HEK293 (cell line): ENCODE measurements at regions not wholly inside any gene's neighbourhood (a gene's known extent, or its start where the extent isn't known, plus 50 kb on each side); places are given as distances from the start of the nearest gene placed in this dataset.

Source experiments
- CTCF ChIA-PET: fragments of 350-600 bp; formaldehyde crosslinking; extraction: SDS; loops from one replicate; lab custom pipeline; 2021; ENCODE audit warnings: antibody characterized with exemption; lab: Yijun Ruan, JAX
- POLR2A ChIA-PET: fragments of 300-600 bp; formaldehyde crosslinking; extraction: SDS; loops from one replicate; lab custom pipeline; 2020; ENCODE audit warnings: antibody characterized with exemption, inconsistent platforms; lab: Yijun Ruan, JAX
- H3K27ac ChIP-seq: fragments of 200-500 bp; sonication (Bioruptor generic); 2 replicates; pipeline ENCODE4 v1.5.1; 2014; ENCODE audit warnings: low read depth, low read length, control low read depth, inconsistent platforms; ENCODE audit errors: extremely low read depth
- H3K36me3 ChIP-seq, 2 experiments: fragments of 200-500 bp in 1 of 2; sonication (Bioruptor generic) in 1 of 2; 1 replicate in 1 of 2; 2 replicates in 1 of 2; pipeline ENCODE4 v1.5.1; 2014 to 2017; ENCODE audit warnings: inconsistent platforms in 2 of 2, low read length in 2 of 2; ENCODE audit not compliant: control insufficient read depth in 2 of 2, insufficient read depth in 1 of 2
- H3K4me1 ChIP-seq: fragments of 200-500 bp; sonication (Bioruptor generic); 2 replicates; pipeline ENCODE4 v1.5.1; 2014; ENCODE audit warnings: mild to moderate bottlenecking, low read length, inconsistent platforms; ENCODE audit not compliant: control insufficient read depth, insufficient read depth
- H3K4me3 ChIP-seq: 2 replicates; pipeline ENCODE4 v1.5.1; 2011; ENCODE audit warnings: low read depth, mild to moderate bottlenecking, control low read depth, low read length, moderate library complexity
- H3K9me3 ChIP-seq: fragments of 200-500 bp; sonication (Bioruptor generic); 2 replicates; pipeline ENCODE4 v1.5.1; 2014; ENCODE audit warnings: low read depth, low read length, inconsistent platforms; ENCODE audit not compliant: control insufficient read depth, insufficient read depth
- GLIS2 ChIP-seq: fragments of 450-650 bp; formaldehyde crosslinking; IDR thresholded peaks from 2 replicates; pipeline ENCODE4 v1.5.1; 2016; ENCODE audit warnings: missing biosample characterization, missing genetic modification characterization
- HOXD13 ChIP-seq: sonication (generic); formaldehyde crosslinking; IDR thresholded peaks from 2 replicates; pipeline ENCODE4 v1.8.0; 2022; ENCODE audit warnings: missing genetic modification reagents, borderline replicate concordance
- SETDB1 ChIP-seq: IDR thresholded peaks from one replicate; pipeline ENCODE4 v1.6.1; 2017; ENCODE audit warnings: mild to moderate bottlenecking, low read length, moderate library complexity, mixed read lengths; ENCODE audit not compliant: insufficient read length
- SP2 ChIP-seq: fragments of 450-650 bp; formaldehyde crosslinking; IDR thresholded peaks from 2 replicates; pipeline ENCODE4 v1.5.1; 2016; ENCODE audit warnings: missing biosample characterization, missing genetic modification characterization
- SP7 ChIP-seq: fragments of 450-650 bp; formaldehyde crosslinking; IDR thresholded peaks from 2 replicates; pipeline ENCODE4 v1.5.1; 2016; ENCODE audit warnings: missing biosample characterization, missing genetic modification characterization
- TRIM28 ChIP-seq: IDR thresholded peaks from 2 replicates; pipeline ENCODE4 v1.6.1; 2011; ENCODE audit warnings: low read length, control low read depth, borderline replicate concordance
- WT1 ChIP-seq: fragments of 450-650 bp; formaldehyde crosslinking; IDR thresholded peaks from 2 replicates; pipeline ENCODE4 v1.5.1; 2016; ENCODE audit warnings: missing biosample characterization, missing genetic modification characterization
- ZEB2 ChIP-seq: fragments of 450-650 bp; formaldehyde crosslinking; IDR thresholded peaks from 2 replicates; pipeline ENCODE4 v1.5.1; 2016; ENCODE audit warnings: missing biosample characterization, missing genetic modification characterization
- ZFP69B ChIP-seq: fragments of 450-650 bp; formaldehyde crosslinking; IDR thresholded peaks from 2 replicates; pipeline ENCODE4 v1.5.1; 2016; ENCODE audit warnings: missing biosample characterization, missing genetic modification characterization
- ZIC2 ChIP-seq: fragments of 450-650 bp; formaldehyde crosslinking; IDR thresholded peaks from 2 replicates; pipeline ENCODE4 v1.5.1; 2016; ENCODE audit warnings: missing biosample characterization, missing genetic modification characterization
- ZNF138 ChIP-seq: fragments of 450-650 bp; formaldehyde crosslinking; IDR thresholded peaks from 2 replicates; pipeline ENCODE4 v1.5.1; 2016; ENCODE audit warnings: missing biosample characterization, missing genetic modification characterization, borderline replicate concordance
- ZNF433 ChIP-seq: fragments of 450-650 bp; formaldehyde crosslinking; IDR thresholded peaks from 2 replicates; pipeline ENCODE4 v1.5.1; 2016; ENCODE audit warnings: missing biosample characterization, missing genetic modification characterization, low read depth
- ZNF518A ChIP-seq: fragments of 450-650 bp; formaldehyde crosslinking; conservative IDR thresholded peaks from 2 replicates; pipeline ENCODE4 v1.5.1; 2016; ENCODE audit warnings: low read depth, missing biosample characterization, missing genetic modification characterization
- ZNF560 ChIP-seq: fragments of 450-650 bp; formaldehyde crosslinking; IDR thresholded peaks from 2 replicates; pipeline ENCODE4 v1.5.1; 2017; ENCODE audit warnings: missing biosample characterization, missing genetic modification characterization, borderline replicate concordance
- ZNF571 ChIP-seq: fragments of 450-650 bp; formaldehyde crosslinking; IDR thresholded peaks from 2 replicates; pipeline ENCODE4 v1.5.0; 2017; ENCODE audit warnings: missing biosample characterization, missing genetic modification characterization
- ZNF600 ChIP-seq: fragments of 450-650 bp; formaldehyde crosslinking; IDR thresholded peaks from 2 replicates; pipeline ENCODE4 v1.5.1; 2016; ENCODE audit warnings: missing biosample characterization, missing genetic modification characterization
- ZNF629 ChIP-seq: fragments of 450-650 bp; formaldehyde crosslinking; IDR thresholded peaks from 2 replicates; pipeline ENCODE4 v1.5.1; 2017; ENCODE audit warnings: missing biosample characterization, missing genetic modification characterization
- ZNF670 ChIP-seq: fragments of 450-650 bp; formaldehyde crosslinking; IDR thresholded peaks from 2 replicates; pipeline ENCODE4 v1.5.1; 2016; ENCODE audit warnings: missing biosample characterization, missing genetic modification characterization, low read depth
- ZNF692 ChIP-seq: fragments of 450-650 bp; formaldehyde crosslinking; IDR thresholded peaks from 2 replicates; pipeline ENCODE4 v1.5.1; 2016; ENCODE audit warnings: missing biosample characterization, missing genetic modification characterization
- ZNF747 ChIP-seq: fragments of 450-650 bp; formaldehyde crosslinking; IDR thresholded peaks from 2 replicates; pipeline ENCODE4 v1.5.1; 2016; ENCODE audit warnings: missing biosample characterization, missing genetic modification characterization
- ZNF776 ChIP-seq: fragments of 450-650 bp; formaldehyde crosslinking; IDR thresholded peaks from 2 replicates; pipeline ENCODE4 v1.5.0; 2017; ENCODE audit warnings: missing biosample characterization, missing genetic modification characterization, borderline replicate concordance
- ZSCAN4 ChIP-seq: fragments of 450-650 bp; formaldehyde crosslinking; IDR thresholded peaks from 2 replicates; pipeline ENCODE4 v1.5.1; 2017; ENCODE audit warnings: missing biosample characterization, missing genetic modification characterization

- TF ChIP-seq SP7 (tag by site-specific recombination) (no peak), ZNF600 (tag by site-specific recombination) (no peak)
- TF ChIP-seq, all 188 proteins: peak for 0
Measured at GRCh38 chr6:8352335-8352965, 82.9 kb downstream of the SLC35B3 start (continued).

- CTCF ChIA-PET = no interaction called here
- POLR2A ChIA-PET = interaction anchor here (0.6 kb wide), 1 partner anchor 241 kb away, joined by 3 read pairs; the partner anchor contains the start of gene EEF1E1
- Histone ChIP-seq H3K9me3 (no peaks in the 10 kb centered on the region), H3K4me3 (no peak overlapping the region), H3K36me3 (no peaks in the 10 kb centered on the region), H3K27ac (no peak overlapping the region), H3K4me1 (no peaks in the 10 kb centered on the region)
- no peak for TF ChIP-seq TRIM28
- no peak for TF ChIP-seq ZNF776 (tag by site-specific recombination)
- no peak for TF ChIP-seq ZNF629 (tag by site-specific recombination)
- TF ChIP-seq ZNF560 (tag by site-specific recombination) = no peak
- TF ChIP-seq SETDB1 = no peak
- TF ChIP-seq WT1 (tag by site-specific recombination) = no peak
Measured at GRCh38 chr6:8343600-8343999, 91.7 kb downstream of the SLC35B3 start.

GRCh38 chr6:8342241-8342819, 93.0 kb downstream of the SLC35B3 start:
- TF ChIP-seq ZIC2 (tag by site-specific recombination) = no peak
- TF ChIP-seq ZFP69B (tag by site-specific recombination) = no peak
- no peak for TF ChIP-seq ZEB2
- no peak for TF ChIP-seq ZNF692 (tag by site-specific recombination)
- TF ChIP-seq GLIS2 = no peak
- TF ChIP-seq ZNF433 (tag by site-specific recombination) = no peak
- TF ChIP-seq HOXD13 = no peak
- TF ChIP-seq SP2 (tag by site-specific recombination) = no peak
- TF ChIP-seq, all 188 proteins: peak for 0

GRCh38 chr6:8337147-8337546, 98.2 kb downstream of the SLC35B3 start:
- Histone ChIP-seq H3K36me3 (no peaks in the 10 kb centered on the region), H3K4me1 (no peaks in the 10 kb centered on the region), H3K4me3 (no peak overlapping the region), H3K27ac (no peak overlapping the region), H3K9me3 (no peaks in the 10 kb centered on the region)
- ChIA-PET POLR2A (no interaction called here), CTCF (interaction anchor here (0.6 kb wide), 1 partner anchor 150 kb away, joined by 4 read pairs; no protein-coding TSS in a partner anchor)
- TF ChIP-seq ZNF670 (tag by site-specific recombination) (no peak), ZSCAN4 (no peak), ZNF518A (tag by site-specific recombination) (no peak), ZNF571 (tag by site-specific recombination) (no peak), ZNF747 (no peak), SP2 (tag by site-specific recombination) (no peak), ZNF138 (tag by site-specific recombination) (no peak)

More at GRCh38 chr6:8342241-8342819, 93.0 kb downstream of the SLC35B3 start:
- Histone ChIP-seq H3K4me3 (no peak overlapping the region), H3K9me3 (no peaks in the 10 kb centered on the region), H3K36me3 (no peaks in the 10 kb centered on the region), H3K27ac (no peak overlapping the region), H3K4me1 (no peaks in the 10 kb centered on the region)
- ChIA-PET CTCF (interaction anchor here (0.8 kb wide), 1 partner anchor 211 kb away, joined by 4 read pairs; no protein-coding TSS in a partner anchor), POLR2A (no interaction called here)
